GM19468 (cell line): ENCODE measurements at regions not wholly inside any gene's neighbourhood (a gene's known extent, or its start where the extent isn't known, plus 50 kb on each side); places are given as distances from the start of the nearest gene placed in this dataset.

Experiments used
- ATAC-seq: cut with Tn5 transposase; IDR thresholded peaks from one replicate; pipeline ENCODE4 v1.9.1; 2021; ENCODE audit warnings: mild to moderate bottlenecking, moderate library complexity, moderate number of reproducible peaks; ENCODE audit not compliant: unreplicated experiment; ENCODE audit errors: extremely low read depth

GRCh38 chr17:77572851-77573250 lies 385.7 kb upstream of the TNRC6C start:
- no peak for ATAC-seq

DNA sequence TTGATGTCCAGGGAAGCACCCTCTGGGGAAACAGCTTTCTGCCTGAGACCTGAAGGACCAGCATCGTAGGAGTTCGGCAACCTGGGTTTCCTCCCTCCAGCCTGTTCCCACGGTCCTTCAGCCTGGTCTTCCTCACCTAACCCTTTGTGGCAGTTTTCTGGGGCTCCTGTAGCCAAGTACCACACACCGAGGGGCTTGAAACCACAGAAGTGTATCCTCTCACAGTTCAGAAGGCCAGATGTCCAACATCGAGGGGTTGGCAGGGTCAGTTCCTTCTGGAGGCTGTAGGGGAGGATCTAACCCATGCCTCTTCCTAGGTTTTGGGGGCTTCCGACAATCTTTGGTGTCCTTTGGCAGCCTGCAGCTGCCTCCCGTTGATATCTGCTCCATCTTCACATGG lies 381.0 kb upstream of the TNRC6C start:
- ATAC-seq, result no peak

- ATAC-seq, result no peak
Observed at GRCh38 chr17:77579131-77579530, 379.4 kb upstream of the TNRC6C start.

- ATAC-seq, result no peak
Observed at GRCh38 chr17:77579682-77580081, 378.8 kb upstream of the TNRC6C start.

- no peak for ATAC-seq
Observed at GRCh38 chr17:77580531-77581270, 377.8 kb upstream of the TNRC6C start.

GRCh38 chr17:77581480-77581879 lies 377.0 kb upstream of the TNRC6C start:
- ATAC-seq, result no peak

GRCh38 chr17:77585142-77585860 lies 373.2 kb upstream of the TNRC6C start:
- no peak for ATAC-seq

DNA sequence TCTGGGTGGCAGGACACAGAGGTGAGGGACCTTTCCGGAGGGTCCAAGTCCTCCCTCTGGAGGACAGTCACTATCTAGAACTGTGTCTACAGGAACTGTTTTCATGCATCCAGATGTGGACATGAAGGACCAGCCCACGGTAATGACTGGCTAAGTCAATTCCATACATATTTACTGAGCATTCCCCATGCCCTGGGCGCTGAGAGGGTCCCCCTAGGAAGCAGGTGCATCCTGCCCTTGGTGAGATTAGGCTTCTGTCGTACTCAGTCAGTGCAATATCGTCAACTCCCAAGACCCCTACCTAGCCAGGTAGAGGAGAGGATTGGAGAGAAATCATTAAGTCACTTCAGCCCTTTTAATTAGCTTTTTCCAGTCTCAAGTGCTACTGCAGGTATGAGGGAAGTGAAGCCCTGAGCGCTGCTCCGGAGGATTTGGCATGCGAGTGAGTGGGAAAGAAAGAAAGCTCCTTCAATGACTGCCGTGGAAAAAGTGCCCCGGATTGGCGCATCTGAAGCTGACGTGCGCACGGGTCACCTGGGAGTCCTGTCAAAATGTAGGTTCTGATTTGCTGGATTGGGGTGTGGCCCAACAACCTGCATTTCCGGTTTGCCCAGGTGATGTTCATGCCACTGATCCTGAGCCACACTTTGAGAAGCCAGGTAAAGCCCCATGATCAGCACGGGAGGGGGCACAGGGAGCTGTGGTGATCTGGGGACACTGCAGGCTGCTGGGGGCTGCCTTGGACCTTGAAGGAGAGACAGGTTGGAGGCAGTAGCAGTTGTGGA lies 367.4 kb upstream of the TNRC6C start:
- no peak for ATAC-seq

- ATAC-seq, result no peak
Observed at GRCh38 chr17:77592106-77592865, 366.2 kb upstream of the TNRC6C start.

- no peak for ATAC-seq
Observed at GRCh38 chr17:77593081-77593480, 365.4 kb upstream of the TNRC6C start.

DNA sequence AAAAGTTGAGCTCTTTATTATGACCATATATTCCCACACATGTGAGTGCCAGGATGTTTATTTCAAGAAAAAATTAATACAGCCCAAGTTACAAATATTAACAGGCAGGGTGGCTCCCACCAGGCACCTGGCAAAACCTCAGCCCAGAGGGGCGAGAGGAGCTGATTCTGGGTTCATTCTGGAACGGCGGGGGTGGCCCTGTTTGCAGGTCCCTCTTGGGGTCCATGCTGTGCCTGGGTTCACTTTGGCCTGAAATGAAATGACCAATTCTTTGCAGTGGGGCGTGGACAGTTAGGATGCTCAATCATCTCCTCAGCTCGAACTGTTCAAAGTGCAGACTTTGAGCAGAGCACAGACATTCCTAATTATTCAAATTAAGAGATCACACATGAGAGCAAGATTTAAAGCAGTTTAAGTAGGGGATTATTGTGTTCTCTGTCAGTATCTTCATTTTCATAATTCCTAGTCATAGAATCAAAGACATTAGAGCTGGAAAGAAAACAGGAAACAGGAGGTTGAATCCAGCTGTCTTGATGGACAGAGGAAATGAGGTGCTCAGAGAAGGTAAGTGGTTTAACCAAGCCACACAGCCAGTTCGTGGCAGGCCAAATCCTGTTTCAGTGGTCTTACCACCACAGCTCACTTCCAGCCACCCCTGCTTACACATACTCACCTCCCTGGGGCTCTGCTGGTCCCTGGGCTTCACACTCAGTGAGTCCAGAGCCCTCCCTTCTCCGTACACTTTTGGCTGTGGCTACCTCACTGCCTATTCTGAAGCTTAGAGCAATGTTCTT lies 363.9 kb upstream of the TNRC6C start:
- ATAC-seq, result no peak

- no peak for ATAC-seq
Observed at GRCh38 chr17:77596491-77597417, 361.7 kb upstream of the TNRC6C start.

- no peak for ATAC-seq
Observed at GRCh38 chr17:77597418-77598240, 360.9 kb upstream of the TNRC6C start.

DNA sequence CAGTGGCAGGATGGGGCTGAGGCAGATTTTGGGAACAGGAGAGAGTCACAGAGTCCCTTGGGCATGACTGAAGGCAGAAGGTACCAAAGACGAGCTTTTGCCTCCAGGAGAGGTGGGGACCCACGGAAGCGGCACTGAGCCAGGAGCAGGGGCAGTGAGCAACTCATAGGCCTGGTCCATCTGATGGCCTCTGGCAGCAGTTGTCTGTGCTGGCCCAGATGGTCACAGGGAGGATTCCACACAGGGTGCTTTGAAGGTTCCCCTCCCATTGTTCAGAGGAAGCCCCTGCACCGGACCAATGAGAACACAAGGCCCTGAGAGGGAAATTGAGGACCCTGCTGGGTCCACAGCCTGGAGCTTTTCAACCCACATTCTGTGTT lies 360.3 kb upstream of the TNRC6C start:
- ATAC-seq, result no peak

DNA sequence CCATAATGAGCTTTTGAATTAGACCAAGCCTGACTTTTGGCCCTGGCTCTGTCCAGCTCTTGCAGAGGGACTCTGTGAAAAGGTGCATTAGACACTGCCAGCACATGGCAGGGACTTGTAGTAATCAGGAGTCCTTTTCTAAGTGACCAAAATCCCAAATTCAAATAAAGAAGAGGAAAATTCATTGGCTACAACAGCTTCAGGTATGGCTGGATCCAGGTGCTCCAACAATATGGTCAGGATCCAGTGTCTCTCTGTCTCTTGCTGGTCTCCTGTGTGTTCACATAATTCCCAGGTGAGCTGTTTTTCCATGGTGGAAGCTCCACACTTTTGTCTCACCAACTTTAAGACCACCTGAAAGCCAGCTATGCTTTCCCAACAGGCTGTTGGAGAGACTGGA lies 358.8 kb upstream of the TNRC6C start:
- ATAC-seq, result no peak

- ATAC-seq, result no peak
Observed at GRCh38 chr17:77600346-77600745, 358.2 kb upstream of the TNRC6C start.

- no peak for ATAC-seq
Observed at GRCh38 chr17:77601054-77601979, 357.2 kb upstream of the TNRC6C start.
